ENCODE measurements at regions not wholly inside any gene's neighbourhood (a gene's known extent, or its start where the extent isn't known, plus 50 kb on each side); places are given as distances from the start of the nearest gene placed in this dataset.

DNA sequence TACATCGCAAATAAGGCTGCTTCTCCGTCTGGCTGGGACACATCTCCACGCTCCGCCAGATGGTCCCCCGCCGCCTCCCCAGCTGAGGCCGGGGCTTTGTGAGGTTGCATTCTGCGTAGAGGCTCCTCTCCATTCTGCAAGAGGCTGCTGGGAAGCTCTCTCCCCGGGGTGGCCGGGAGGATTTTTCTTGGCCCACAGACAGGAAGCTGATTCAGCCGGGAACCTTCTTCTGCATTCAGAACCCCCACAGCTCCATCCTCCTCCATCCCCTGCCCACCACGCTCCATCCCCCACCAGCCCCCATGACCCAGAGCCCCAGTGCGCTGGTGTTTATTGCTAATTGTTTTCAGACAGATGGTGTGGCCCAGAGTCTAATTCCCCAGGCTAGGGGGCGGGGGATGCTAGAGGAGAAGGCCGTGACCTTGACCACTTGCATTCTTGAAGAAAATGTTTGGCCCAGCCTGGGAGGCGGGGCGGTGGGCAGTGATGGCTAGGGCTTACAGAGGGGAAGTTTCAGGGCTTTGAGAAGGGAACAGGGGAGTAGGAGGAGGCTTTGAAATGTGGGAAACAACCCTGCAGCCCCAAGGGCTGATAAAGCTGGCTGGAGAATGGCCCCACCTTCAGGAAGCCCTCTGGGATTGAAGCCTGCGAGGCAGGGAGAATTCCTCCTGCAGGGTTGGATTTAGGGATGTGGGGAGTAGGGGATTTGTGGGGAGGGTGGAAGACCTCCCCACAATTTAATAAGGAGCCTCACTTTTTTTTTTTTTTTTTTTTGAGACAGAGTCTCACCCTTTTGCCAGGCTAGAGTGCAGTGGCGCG, 88.5 kb upstream of the NCOR2 start:
- POLR2A ChIA-PET = interaction anchor here (0.6 to 0.7 kb wide), 2 partner anchors 27 to 72 kb away, joined by 3 read pairs; no protein-coding TSS in a partner anchor
- Histone ChIP-seq H3K27me3 (ENCODE audit: control insufficient read depth, insufficient read depth, low read length) (no peaks in the 10 kb centered on the region), H3K36me3 (ENCODE audit: control insufficient read depth, insufficient read depth, low read length) (no peaks in the 10 kb centered on the region), H3K4me3 (ENCODE audit: low read depth in 2 of 2, low read length in 2 of 2) (peak overlapping the region in 1 of 2 experiments; percentile 12; a peak in 1 of 4 replicates), H3K9me3 (ENCODE audit: control insufficient read depth, insufficient read depth, low read depth, low read length) (no peaks in the 10 kb centered on the region), H3K27ac (ENCODE audit: low read length) (peak overlapping the region; percentile 95), H3K4me1 (ENCODE audit: control insufficient read depth, insufficient read depth, low read length) (peaks cover 51% of the 10 kb centered on the region)
- in situ Hi-C loops (cut with HindIII; ENCODE audit: low pct_unique_long_range_greater_than_20kb, low sequenced_read_pairs) (no loop called here), intact Hi-C loops (cut with micrococcal nuclease; ENCODE audit: unreplicated experiment) (no loop called here)
- no peak for DNase-seq (ENCODE audit: low read depth, low spot score)
- no TSS peak for BruUV-seq (replicated peaks)
- peak; percentile 71 for ATAC-seq
- CTCF ChIA-PET = interaction anchor here (0.7 kb wide), 1 partner anchor 623 kb away, joined by 4 read pairs; no protein-coding TSS in a partner anchor
- TF ChIP-seq POLR2AphosphoS5 (IDR thresholded peaks at IDR 0.05; ENCODE audit: low read depth, low read length) = no peak
- no peak for TF ChIP-seq CTCF (IDR thresholded peaks at IDR 0.05)
- no peak for TF ChIP-seq SIN3A (IDR thresholded peaks at IDR 0.05; ENCODE audit: borderline replicate concordance, insufficient read depth, low read depth, low read length)
- TF ChIP-seq, protein P1, sequence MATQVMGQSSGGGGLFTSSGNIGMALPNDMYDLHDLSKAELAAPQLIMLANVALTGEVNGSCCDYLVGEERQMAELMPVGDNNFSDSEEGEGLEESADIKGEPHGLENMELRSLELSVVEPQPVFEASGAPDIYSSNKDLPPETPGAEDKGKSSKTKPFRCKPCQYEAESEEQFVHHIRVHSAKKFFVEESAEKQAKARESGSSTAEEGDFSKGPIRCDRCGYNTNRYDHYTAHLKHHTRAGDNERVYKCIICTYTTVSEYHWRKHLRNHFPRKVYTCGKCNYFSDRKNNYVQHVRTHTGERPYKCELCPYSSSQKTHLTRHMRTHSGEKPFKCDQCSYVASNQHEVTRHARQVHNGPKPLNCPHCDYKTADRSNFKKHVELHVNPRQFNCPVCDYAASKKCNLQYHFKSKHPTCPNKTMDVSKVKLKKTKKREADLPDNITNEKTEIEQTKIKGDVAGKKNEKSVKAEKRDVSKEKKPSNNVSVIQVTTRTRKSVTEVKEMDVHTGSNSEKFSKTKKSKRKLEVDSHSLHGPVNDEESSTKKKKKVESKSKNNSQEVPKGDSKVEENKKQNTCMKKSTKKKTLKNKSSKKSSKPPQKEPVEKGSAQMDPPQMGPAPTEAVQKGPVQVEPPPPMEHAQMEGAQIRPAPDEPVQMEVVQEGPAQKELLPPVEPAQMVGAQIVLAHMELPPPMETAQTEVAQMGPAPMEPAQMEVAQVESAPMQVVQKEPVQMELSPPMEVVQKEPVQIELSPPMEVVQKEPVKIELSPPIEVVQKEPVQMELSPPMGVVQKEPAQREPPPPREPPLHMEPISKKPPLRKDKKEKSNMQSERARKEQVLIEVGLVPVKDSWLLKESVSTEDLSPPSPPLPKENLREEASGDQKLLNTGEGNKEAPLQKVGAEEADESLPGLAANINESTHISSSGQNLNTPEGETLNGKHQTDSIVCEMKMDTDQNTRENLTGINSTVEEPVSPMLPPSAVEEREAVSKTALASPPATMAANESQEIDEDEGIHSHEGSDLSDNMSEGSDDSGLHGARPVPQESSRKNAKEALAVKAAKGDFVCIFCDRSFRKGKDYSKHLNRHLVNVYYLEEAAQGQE (IDR thresholded peaks at IDR 0.05; ENCODE audit: insufficient read depth in 1 of 2, low read depth in 2 of 2, low read length in 1 of 2) = no peak
- no peak for TF ChIP-seq TCF7L2 (IDR thresholded peaks at IDR 0.05; ENCODE audit: low read depth, low read length)

DNA sequence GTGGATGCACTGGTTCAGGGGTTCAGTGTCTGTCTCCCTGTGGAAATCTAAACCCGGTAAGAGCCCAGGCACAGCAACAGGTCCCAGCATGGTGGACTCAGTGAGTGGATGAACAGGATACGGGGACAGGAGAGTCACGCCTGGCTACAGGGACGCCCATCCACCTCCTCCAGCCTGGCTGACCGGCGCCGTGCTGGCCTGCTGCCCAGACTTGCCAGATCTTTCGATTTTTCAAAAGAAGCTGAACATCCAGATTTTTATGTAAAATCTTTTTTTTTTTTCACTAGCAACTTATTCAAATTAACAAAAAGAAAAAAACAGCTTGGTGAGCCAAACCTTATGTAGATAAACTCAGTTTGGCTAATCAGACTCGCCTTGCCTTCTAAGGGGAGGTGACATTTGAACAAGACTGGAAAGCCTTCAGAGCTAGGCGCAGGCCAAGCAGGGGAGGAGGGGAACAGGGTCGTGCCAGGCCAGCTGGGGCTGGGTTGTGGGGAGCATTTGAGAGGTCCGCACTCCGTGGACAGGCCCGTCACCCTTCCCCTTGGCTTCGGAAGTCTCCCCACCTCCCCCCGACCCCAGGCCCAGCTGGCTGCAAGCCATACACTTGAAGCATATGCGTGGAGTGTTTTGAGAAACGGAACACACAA, 87.8 kb upstream of the NCOR2 start:
- ChIA-PET POLR2A (interaction anchor here (0.7 kb wide), 1 partner anchor 27 kb away, joined by 3 read pairs; no protein-coding TSS in a partner anchor), CTCF (interaction anchor here (0.6 to 0.7 kb wide), 4 partner anchors 11 to 623 kb away, joined by 3 to 8 read pairs (median 4); no protein-coding TSS in a partner anchor)
- H3K9me3 ChIP-seq (ENCODE audit: control insufficient read depth, insufficient read depth, low read depth, low read length) = no peaks in the 10 kb centered on the region
- H3K27me3 ChIP-seq (ENCODE audit: control insufficient read depth, insufficient read depth, low read length) = no peaks in the 10 kb centered on the region
- in situ Hi-C loops (cut with HindIII; ENCODE audit: low pct_unique_long_range_greater_than_20kb, low sequenced_read_pairs) = no loop called here
- peak overlapping the region; percentile 13 for H3K4me3 ChIP-seq (ENCODE audit: low read depth in 2 of 2, low read length in 2 of 2)
- no peak for TF ChIP-seq SIN3A (IDR thresholded peaks at IDR 0.05; ENCODE audit: borderline replicate concordance, insufficient read depth, low read depth, low read length)
- TF ChIP-seq, protein P1 (IDR thresholded peaks at IDR 0.05; ENCODE audit: insufficient read depth in 1 of 2, low read depth in 2 of 2, low read length in 1 of 2) = no peak
- no peak for TF ChIP-seq TCF7L2 (IDR thresholded peaks at IDR 0.05; ENCODE audit: low read depth, low read length)
- TF ChIP-seq CTCF (IDR thresholded peaks at IDR 0.05) = no peak
- no peak; the same call in 1 of the 2 replicates for TF ChIP-seq POLR2AphosphoS5 (IDR thresholded peaks at IDR 0.05; ENCODE audit: low read depth, low read length)
- H3K36me3 ChIP-seq (ENCODE audit: control insufficient read depth, insufficient read depth, low read length) = no peaks in the 10 kb centered on the region
- intact Hi-C loops (cut with micrococcal nuclease; ENCODE audit: unreplicated experiment) = no loop called here
- DNase-seq (ENCODE audit: low read depth, low spot score) = no peak
- peaks cover 51% of the 10 kb centered on the region for H3K4me1 ChIP-seq (ENCODE audit: control insufficient read depth, insufficient read depth, low read length)
- no TSS peak for BruUV-seq (replicated peaks)
- peak overlapping the region; percentile 95 for H3K27ac ChIP-seq (ENCODE audit: low read length)
- ATAC-seq = peak; percentile 78

All from Panc1 (cell line).